ENCODE measurements at regions not wholly inside any gene's neighbourhood (a gene's known extent, or its start where the extent isn't known, plus 50 kb on each side); places are given as distances from the start of the nearest gene placed in this dataset.
"Not testable (repeated sequence)": the region's sequence is repeated elsewhere in the genome, so short reads cannot be mapped to it uniquely, and the experiment has no call there.

- DNase-seq (ENCODE audit: low read depth in 2 of 2) = no peak
Observed at GRCh38 chr5:158606233-158606632, 493.5 kb downstream of the EBF1 start.

- DNase-seq (ENCODE audit: low read depth in 2 of 2) = no peak
Observed at GRCh38 chr5:158602981-158603380, 496.7 kb downstream of the EBF1 start.

GRCh38 chr5:158601118-158601517, 498.6 kb downstream of the EBF1 start:
- no peak for DNase-seq (ENCODE audit: low read depth in 2 of 2)

GRCh38 chr5:158600679-158601078, 499.0 kb downstream of the EBF1 start:
- DNase-seq (ENCODE audit: low read depth in 2 of 2) = no peak

- no peak for DNase-seq (ENCODE audit: low read depth in 2 of 2)
Observed at GRCh38 chr5:158599157-158599556, 500.6 kb downstream of the EBF1 start.

GRCh38 chr5:158594595-158595242, 505.0 kb downstream of the EBF1 start:
- no peak for DNase-seq (ENCODE audit: low read depth in 2 of 2)

- DNase-seq (ENCODE audit: low read depth in 2 of 2) = no peak
Observed at GRCh38 chr5:158593925-158594324, 505.8 kb downstream of the EBF1 start.

GRCh38 chr5:158591301-158591863, 508.3 kb downstream of the EBF1 start:
- no peak for DNase-seq (ENCODE audit: low read depth in 2 of 2)

- no peak for DNase-seq (ENCODE audit: low read depth in 2 of 2)
Observed at GRCh38 chr5:158590746-158591300, 508.9 kb downstream of the EBF1 start.

GRCh38 chr5:158589939-158590338, 509.8 kb downstream of the EBF1 start:
- DNase-seq (ENCODE audit: low read depth in 2 of 2) = no peak

GRCh38 chr5:158588617-158589016, 511.1 kb downstream of the EBF1 start:
- no peak for DNase-seq (ENCODE audit: low read depth in 2 of 2)

- no peak for DNase-seq (ENCODE audit: low read depth in 2 of 2)
Observed at GRCh38 chr5:158586054-158586453, 513.7 kb downstream of the EBF1 start.

GRCh38 chr5:158582669-158583068, 517.0 kb downstream of the EBF1 start:
- not testable (repeated sequence) for DNase-seq (ENCODE audit: low read depth in 2 of 2)

- DNase-seq (ENCODE audit: low read depth in 2 of 2) = no peak
Observed at GRCh38 chr5:158573829-158574228, 525.9 kb downstream of the EBF1 start.

GRCh38 chr5:158570502-158570901, 529.2 kb downstream of the EBF1 start:
- no peak for DNase-seq (ENCODE audit: low read depth in 2 of 2)

GRCh38 chr5:158569534-158569933, 530.2 kb downstream of the EBF1 start:
- DNase-seq (ENCODE audit: low read depth in 2 of 2) = no peak

- no peak for DNase-seq (ENCODE audit: low read depth in 2 of 2)
Observed at GRCh38 chr5:158565017-158565789, 534.5 kb downstream of the EBF1 start.

GRCh38 chr5:158563760-158564390, 535.8 kb downstream of the EBF1 start:
- no peak for DNase-seq (ENCODE audit: low read depth in 2 of 2)

- DNase-seq (ENCODE audit: low read depth in 2 of 2) = no peak
Observed at GRCh38 chr5:158561562-158562190, 538.0 kb downstream of the EBF1 start.

GRCh38 chr5:158560170-158560569, 539.5 kb downstream of the EBF1 start:
- DNase-seq (ENCODE audit: low read depth in 2 of 2) = no peak

GRCh38 chr5:158559643-158560042, 540.1 kb downstream of the EBF1 start:
- no peak for DNase-seq (ENCODE audit: low read depth in 2 of 2)

GRCh38 chr5:158559066-158559465, 540.6 kb downstream of the EBF1 start:
- DNase-seq (ENCODE audit: low read depth in 2 of 2) = no peak

All from stimulated activated CD8-positive, alpha-beta memory T cell treated with anti-CD3 and anti-CD28 coated beads, Interleukin-7, amount 100 ng/mL, for 4 hours (primary cell).